ENCODE measurements at regions not wholly inside any gene's neighbourhood (a gene's known extent, or its start where the extent isn't known, plus 50 kb on each side); places are given as distances from the start of the nearest gene placed in this dataset.

GRCh38 chr1:118627435-118627834, 360.7 kb downstream of the TBX15 start:
- TF ChIP-seq CTCF (conservative IDR thresholded peaks at IDR 0.05; ENCODE audit: low read length) (no peak), EZH2phosphoT487 (IDR thresholded peaks at IDR 0.05; ENCODE audit: borderline replicate concordance) (no peak)

Measured in Loucy (cell line).